ENCODE measurements at regions not wholly inside any gene's neighbourhood (a gene's known extent, or its start where the extent isn't known, plus 50 kb on each side); places are given as distances from the start of the nearest gene placed in this dataset.

- no peak for DNase-seq
These were observed 69.0 kb upstream of the OTOS start for GRCh38 chr2:240209493-240209892.

DNA sequence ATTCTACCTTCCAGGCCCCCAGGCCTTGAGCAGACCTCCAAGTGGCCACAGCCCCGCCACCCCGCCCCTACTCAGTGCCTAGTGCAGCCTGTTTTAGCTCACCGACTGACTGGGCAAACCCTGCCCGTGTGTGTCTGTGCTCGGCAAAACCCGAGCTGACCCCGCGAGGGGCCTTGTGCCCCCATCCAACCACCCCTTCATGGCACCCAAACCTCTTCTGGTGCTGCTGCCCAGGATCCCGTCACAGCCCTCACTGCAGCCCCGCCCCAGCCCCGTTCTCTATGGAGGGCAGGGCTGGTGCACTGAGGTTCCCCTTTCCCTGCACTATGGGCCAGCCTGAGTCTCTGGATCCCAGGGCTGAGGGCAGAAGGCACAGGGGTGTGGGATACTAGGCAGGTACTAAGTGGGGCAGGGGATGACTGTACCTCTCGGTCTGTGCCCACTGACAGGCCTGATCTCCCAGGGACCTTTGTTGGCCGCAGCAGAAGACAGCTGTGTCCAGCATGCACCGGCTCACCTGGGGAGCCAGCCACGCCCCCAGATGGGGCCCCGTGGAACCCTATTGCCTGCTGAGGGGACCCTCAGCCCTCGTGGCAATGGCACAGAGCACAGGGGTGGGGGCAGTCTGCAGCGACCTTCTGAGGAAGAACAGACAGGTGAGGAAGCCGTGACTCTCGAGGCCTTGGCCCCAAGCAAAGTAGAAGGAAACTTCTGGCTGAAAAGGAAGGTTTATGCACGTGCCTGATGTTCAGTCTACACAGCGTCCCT, 69.9 kb upstream of the OTOS start:
- DNase-seq: no peak

DNA sequence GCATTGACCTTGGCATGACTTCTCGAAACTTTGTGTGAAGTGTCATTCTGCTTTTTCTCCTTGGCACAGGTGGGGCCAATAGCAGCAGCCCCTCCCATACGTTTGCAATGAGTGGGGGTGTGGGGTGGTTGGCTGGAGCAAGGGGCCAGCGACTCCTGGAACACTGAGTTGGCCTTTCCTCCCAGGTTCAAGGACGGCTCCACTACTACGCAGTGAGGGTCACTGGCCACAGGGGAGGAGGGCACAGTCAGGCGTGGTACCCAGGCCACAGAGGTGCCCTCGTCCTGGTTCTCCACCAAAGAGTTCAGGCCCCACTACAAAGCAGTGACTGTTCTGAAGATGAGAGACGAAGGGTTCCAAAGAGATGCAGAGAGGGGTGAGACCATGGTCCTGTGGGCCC, 70.6 kb upstream of the OTOS start:
- no peak for DNase-seq

DNA sequence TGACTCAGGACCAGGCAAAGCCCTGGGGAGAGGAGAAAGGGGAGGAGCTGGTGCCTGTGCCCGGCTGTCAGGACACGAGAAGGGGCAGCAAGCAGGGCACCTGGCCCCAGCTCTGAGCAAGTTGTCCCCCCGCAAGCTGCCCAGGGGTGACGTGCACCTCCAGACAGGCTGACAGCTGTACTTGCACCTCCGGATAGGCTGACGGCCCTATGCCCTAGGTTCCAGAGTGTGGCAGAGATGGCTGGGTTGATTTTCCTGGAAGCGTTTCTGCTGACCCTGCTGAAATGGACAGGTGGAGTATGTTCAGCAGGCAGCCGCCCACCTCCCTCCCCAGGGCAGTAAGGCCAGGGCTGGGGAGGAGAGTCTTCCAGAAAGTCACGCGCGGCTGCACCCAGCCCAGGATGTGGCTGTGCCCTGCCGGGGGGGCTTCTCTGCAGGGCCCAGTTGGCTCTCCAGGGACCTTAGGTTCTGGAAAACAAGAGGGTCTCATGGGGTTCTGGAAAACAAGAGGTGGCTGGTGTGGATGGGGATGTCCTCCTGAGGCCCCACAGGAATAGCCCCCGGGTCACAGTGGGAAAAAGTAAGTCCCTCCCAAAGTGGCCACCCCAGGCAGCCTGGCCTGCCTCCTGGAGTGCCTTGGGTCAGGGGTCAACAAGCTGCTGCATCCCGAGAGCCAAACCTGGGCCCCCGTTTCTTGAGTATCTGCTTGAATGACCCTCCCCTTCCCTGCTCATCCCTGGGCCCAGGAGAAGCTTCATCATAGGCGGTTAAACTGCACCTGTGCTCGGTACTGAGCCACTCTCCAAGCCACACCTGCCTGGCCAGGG, 71.4 kb upstream of the OTOS start:
- no peak for DNase-seq

DNA sequence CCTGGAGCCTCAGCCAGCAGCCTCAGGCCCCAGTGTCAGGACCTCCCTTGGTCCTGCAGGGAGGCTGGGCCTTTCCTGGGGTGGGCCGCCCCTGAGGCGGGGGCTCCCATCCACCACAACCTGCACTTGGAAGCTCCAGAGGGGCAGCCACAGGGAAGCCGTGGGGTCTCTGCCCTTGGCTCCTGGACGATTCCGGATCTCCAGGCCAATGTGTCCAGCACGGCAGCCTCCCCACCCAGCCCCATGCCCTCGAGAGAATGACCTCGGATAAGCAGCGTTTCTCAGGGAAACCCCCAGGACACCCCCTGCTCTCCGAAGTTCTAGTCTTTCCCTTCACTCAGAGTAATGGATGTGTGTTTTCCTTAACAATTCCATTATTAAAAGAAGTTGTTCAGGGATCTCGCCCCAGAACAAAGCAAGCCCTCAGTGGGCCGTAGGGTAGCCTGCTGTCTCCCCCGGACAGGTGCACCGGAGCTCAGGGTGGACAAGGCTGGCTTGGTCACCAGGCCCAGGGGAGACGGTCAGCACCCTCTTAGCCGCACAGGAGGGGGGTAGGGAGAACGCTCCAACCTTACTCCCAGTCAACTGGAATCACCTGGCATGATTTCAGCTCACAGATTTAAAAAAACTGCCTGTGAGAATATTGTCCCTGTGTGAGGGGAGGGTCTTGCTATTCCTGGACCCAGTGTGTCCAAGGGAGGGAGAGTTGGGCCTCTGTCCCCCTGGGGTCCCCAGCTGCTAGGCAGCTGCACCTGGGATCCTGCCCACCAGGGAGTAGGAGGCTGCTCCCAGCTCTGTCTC, 72.2 kb upstream of the OTOS start:
- DNase-seq: no peak

DNA sequence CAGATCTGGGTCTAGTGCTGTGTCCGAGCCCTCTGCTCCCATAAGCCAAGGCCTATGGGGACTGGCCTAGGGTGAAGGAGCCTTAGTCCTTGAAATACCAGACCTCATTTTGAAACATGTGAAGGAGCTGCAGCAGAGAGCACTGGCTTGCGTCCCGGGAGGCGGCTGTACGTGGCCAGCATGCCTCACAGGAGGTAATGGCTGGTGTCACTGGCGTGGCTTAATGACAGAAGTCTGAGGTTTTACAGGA, 72.7 kb upstream of the OTOS start:
- no peak for DNase-seq

DNA sequence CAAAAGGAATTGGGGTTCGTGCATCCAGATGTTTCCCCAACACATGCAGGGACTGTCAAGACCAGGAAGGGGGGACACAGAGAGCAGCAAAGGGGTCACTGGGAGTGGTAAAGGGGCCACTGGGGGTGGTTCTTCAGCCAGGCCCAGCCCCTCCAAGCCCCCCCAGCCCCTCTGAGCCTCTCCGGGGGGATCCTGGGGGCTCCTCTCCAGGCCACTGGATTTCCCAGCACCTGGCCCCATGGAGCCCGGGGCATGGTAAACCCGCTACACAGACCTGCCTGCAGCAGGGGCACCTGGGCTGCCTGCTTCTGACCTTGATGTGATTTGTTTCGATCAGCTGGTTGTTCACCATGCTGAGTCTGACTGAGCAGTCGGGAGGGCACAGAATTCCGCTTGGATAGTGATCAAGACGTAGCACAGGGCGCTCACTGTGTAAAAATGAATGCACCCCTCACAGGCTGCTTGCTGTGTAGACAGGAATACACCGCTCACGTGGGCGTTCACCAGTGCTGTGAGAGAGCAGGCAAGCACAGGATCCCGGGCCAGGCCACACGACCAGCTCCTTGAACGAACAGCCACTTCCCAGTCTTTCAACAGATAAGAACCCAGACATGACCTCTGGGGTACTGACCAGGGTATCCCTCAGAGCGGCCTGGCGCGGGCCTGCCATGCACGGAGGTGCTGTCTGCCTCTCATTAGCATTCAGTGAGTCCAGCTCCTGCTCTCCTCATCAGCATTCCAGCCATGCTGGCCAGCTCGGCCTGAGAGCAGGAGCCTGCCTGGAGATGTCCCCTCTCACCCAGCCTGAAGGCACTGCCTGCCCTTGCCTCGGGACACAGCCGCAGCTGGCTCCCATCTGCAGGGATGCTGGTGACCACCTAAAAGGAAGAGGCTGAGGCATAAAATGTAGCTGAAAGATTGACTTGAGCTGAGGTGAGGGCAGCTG, 73.3 kb upstream of the OTOS start:
- DNase-seq: no peak

- no peak for DNase-seq
These were observed 74.6 kb upstream of the OTOS start for GRCh38 chr2:240214790-240215675.

DNA sequence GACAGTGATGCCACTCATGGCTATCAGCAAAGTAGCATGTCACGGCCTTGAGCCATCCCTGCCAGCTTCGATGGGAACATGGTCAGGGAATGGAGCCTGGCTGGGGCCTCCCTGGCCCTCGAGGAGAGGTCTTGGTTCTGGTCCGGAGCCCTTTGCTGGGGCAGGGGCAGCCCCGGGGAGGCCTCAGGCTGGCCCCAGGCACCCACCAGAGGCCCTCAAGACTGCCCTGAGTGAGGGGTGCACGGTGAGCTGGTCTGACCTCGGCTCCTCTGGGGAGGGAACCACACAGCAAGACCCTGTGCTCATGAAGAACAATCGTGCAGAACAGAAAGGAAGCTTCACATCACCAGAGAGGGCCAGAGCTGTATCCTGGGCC, 75.2 kb upstream of the OTOS start:
- no peak for DNase-seq

- no peak for DNase-seq
These were observed 75.7 kb upstream of the OTOS start for GRCh38 chr2:240216167-240216566.

DNA sequence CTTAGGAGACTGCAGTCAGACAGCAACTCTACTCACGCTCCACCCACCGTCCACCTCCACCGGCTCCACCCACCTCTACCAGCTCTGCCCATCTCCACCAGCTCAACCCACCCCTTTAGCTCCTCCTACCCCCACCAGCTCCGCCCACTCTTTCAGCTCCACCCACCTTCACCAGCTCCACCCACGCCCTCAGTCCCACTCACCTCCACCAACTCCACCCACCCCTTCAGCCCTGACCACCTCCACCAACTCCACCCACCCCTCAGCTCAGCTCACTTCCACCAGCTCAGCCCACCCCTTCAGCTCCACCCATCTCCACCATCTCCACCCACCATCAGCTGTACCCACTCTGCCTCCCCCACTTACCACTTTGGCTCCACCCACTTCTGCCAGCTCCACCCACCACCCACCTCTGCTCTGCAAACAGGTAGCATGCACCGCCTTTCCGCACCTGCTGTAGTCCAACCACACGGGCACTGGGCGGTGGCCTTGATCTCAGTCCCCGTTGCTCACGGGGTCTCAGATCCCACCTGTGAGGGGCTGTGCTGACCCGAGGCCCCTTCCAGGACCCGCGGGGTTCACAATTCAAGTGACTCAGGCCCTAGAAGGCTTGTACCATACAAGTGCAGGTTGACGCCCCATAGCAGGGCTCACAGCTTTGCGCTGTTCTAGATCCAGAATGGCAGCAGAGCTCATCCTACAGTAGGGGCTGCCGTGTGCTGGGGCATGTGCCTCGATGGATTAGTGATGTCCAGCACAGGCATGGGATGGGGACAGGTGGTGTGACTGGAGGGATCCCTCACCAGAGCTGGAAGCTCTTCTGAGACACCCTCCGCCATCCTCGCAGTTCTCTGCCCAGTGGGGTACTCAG, 77.2 kb upstream of the OTOS start:
- DNase-seq: no peak

- DNase-seq: no peak
These were observed 78.9 kb upstream of the OTOS start for GRCh38 chr2:240219208-240219890.

DNA sequence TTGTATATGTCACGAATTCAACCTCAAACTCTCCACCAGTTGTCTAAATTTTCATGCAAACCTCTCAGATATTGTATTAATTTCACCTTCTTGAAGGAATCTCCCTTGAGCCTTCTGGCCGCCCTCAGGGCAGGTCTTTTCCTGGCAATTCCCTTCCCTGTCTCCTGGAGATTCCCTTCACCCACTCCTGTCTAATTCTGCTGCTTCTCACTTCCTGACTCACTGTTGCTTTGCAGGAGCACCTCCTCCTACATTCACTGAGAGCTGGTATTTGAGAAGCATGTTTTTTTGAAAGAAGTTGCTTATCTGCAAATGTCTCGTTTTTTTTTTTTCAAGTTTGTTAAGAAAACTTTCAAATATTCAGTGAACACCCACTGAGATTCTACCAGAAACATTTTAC, 79.9 kb upstream of the OTOS start:
- DNase-seq: no peak

DNA sequence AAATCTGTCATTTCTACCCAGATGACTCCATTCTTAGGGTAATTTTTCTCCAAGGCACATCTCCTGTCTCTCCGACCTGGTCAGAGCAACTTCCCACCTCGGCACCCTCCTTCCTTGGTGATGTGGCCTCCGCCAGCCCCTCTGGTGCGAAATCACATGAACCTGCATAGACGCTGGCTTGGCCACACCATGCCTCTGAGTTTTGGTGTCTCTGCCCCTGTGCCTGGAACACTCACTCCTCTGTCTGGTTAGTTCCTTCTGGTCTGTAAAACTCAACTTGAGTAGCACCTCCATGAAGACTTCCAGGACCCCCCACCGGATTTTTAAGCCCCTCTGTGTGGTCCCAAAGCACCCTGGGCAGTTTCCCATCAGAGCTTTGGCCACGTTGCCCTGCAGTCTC, 83.2 kb upstream of the OTOS start:
- no peak for DNase-seq

- no peak for DNase-seq
These were observed 84.2 kb upstream of the OTOS start for GRCh38 chr2:240224676-240225075.

GRCh38 chr2:240225131-240225530, 84.7 kb upstream of the OTOS start:
- no peak for DNase-seq

GRCh38 chr2:240225660-240226475, 85.4 kb upstream of the OTOS start:
- no peak for DNase-seq

GRCh38 chr2:240226672-240227537, 86.4 kb upstream of the OTOS start:
- DNase-seq: no peak

Data from NCI-H187 (cell line).